CD4-positive, alpha-beta T cell (primary cell): ENCODE measurements at regions not wholly inside any gene's neighbourhood (a gene's known extent, or its start where the extent isn't known, plus 50 kb on each side); places are given as distances from the start of the nearest gene placed in this dataset.
A peak's percentile ranks its signal among the peaks of the same experiment; 100 is the strongest.

Source experiments
- ATAC-seq: fragments of 200-7000 bp; cut with Tn5 transposase; one replicate; pipeline ENCODE4 v1.10.0; 2022; ENCODE audit warnings: mild to moderate bottlenecking; ENCODE audit not compliant: poor library complexity
- CTCF ChIA-PET: fragments of 350-600 bp; sonication (Branson Sonifier 250); formaldehyde crosslinking; loops from one replicate; lab custom pipeline; 2021; ENCODE audit warnings: antibody characterized with exemption, inconsistent platforms; lab: Charles Lee
- POLR2A ChIA-PET: fragments of 350-600 bp; sonication (Branson Sonifier 250); formaldehyde crosslinking; loops from one replicate; lab custom pipeline; 2021; ENCODE audit warnings: antibody characterized with exemption, inconsistent platforms; lab: Charles Lee
- DNase-seq, 14 experiments: peaks; one replicate each; pipeline ENCODE4 v3.0.0-alpha.2; 2013 to 2020; ENCODE audit warnings: mixed read lengths in 2 of 14
- H3K27ac ChIP-seq, 2 donors: one replicate each; pipeline versions ENCODE4 v1.5.1 to v1.7.0; 2013; ENCODE audit warnings: low read length in 2 of 2, low read depth in 1 of 2, mild to moderate bottlenecking in 1 of 2
- H3K27me3 ChIP-seq, 2 experiments: 1 replicate in 1 of 2; 2 replicates in 1 of 2; pipeline versions ENCODE4 v1.6.1 to v1.7.0; 2013; ENCODE audit warnings: low read length in 2 of 2, control low read depth in 1 of 2, mild to moderate bottlenecking in 1 of 2, moderate library complexity in 1 of 2; ENCODE audit not compliant: insufficient read depth in 2 of 2, control insufficient read depth in 1 of 2
- H3K36me3 ChIP-seq: one replicate; pipeline ENCODE4 v1.6.1; 2013; ENCODE audit warnings: low read length, control low read depth; ENCODE audit not compliant: insufficient read depth
- H3K4me1 ChIP-seq: one replicate; pipeline ENCODE4 v1.6.1; 2013; ENCODE audit warnings: low read length, control low read depth; ENCODE audit not compliant: insufficient read depth
- H3K4me3 ChIP-seq: one replicate; pipeline ENCODE4 v1.5.1; 2013; ENCODE audit warnings: mild to moderate bottlenecking, low read length, moderate library complexity
- H3K9me3 ChIP-seq, 2 experiments: 1 replicate in 1 of 2; 2 replicates in 1 of 2; pipeline versions ENCODE4 v1.6.1 to v1.7.0; 2013; ENCODE audit warnings: low read length in 2 of 2, mild to moderate bottlenecking in 2 of 2, control low read depth in 1 of 2, moderate library complexity in 1 of 2; ENCODE audit not compliant: control insufficient read depth in 1 of 2, insufficient read depth in 1 of 2
- H3K27ac Mint-ChIP-seq: one replicate; pipeline ENCODE4 v1.8.0; 2020; ENCODE audit warnings: mixed read lengths
- H3K27me3 Mint-ChIP-seq: one replicate; pipeline ENCODE4 v1.8.0; 2021; ENCODE audit warnings: mixed read lengths
- H3K36me3 Mint-ChIP-seq: one replicate; pipeline ENCODE4 v1.8.0; 2021; ENCODE audit warnings: low read depth, mixed read lengths
- H3K4me1 Mint-ChIP-seq: one replicate; pipeline ENCODE4 v1.8.0; 2021; ENCODE audit warnings: low read depth, mixed read lengths
- H3K4me3 Mint-ChIP-seq: one replicate; pipeline ENCODE4 v1.8.0; 2020; ENCODE audit warnings: mild to moderate bottlenecking, mixed read lengths
- H3K9me3 Mint-ChIP-seq: one replicate; pipeline ENCODE4 v1.8.0; 2020; ENCODE audit warnings: mixed read lengths
- intact Hi-C, 2 experiments: fragments of 100-400 bp; cut with DNase I in 1 of 2; cut with micrococcal nuclease in 1 of 2; formaldehyde crosslinking; loops; one replicate each; pipeline versions ENCODE4 v1.15.1 to v1.9.0; 2023 to 2025; cut with DNase I, micrococcal nuclease
- TF ChIP-seq, protein P1 (sequence below): fragments of 200-600 bp; IDR thresholded peaks from one replicate; pipeline ENCODE4 v1.8.0; 2022; ENCODE audit warnings: antibody characterized with exemption, mild to moderate bottlenecking

DNA sequence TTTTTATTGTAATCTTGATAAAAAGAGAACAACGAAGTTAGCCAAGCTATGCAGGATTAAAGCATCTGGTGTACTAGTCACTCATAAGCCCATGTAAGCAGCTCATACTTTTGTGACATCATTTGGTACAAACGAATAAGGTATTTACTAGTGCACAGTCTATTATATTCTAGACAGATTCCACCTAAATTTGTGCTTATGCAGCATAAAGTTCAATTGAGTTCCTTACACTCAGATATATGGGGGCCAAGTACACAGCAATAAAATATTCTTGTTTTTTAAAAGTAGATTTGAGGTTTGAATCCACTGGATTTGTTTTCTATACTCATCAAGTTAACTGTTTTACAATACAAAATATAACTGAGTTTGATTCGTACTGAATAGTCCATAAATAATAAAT is 1621.2 kb downstream of the MAT2B start:
- DNase-seq (no peak), ATAC-seq (no peak)
- H3K4me3 Mint-ChIP-seq: no peak overlapping the region
- ChIA-PET CTCF (no interaction called here), POLR2A (no interaction called here)
- no peak overlapping the region for H3K27ac ChIP-seq
- peaks cover 0 to 12% of the 10 kb centered on the region in 2 experiments for H3K9me3 ChIP-seq
- intact Hi-C loops: no loop called here
- peaks cover 5% of the 10 kb centered on the region for H3K9me3 Mint-ChIP-seq
- no peaks in the 10 kb centered on the region for H3K27me3 Mint-ChIP-seq
- no peak overlapping the region for H3K27ac Mint-ChIP-seq
- H3K4me3 ChIP-seq: no peak overlapping the region
- H3K27me3 ChIP-seq: no peaks in the 10 kb centered on the region
- H3K4me1 ChIP-seq: no peaks in the 10 kb centered on the region
- no peaks in the 10 kb centered on the region for H3K4me1 Mint-ChIP-seq
- no peaks in the 10 kb centered on the region for H3K36me3 Mint-ChIP-seq
- TF ChIP-seq, protein P1, sequence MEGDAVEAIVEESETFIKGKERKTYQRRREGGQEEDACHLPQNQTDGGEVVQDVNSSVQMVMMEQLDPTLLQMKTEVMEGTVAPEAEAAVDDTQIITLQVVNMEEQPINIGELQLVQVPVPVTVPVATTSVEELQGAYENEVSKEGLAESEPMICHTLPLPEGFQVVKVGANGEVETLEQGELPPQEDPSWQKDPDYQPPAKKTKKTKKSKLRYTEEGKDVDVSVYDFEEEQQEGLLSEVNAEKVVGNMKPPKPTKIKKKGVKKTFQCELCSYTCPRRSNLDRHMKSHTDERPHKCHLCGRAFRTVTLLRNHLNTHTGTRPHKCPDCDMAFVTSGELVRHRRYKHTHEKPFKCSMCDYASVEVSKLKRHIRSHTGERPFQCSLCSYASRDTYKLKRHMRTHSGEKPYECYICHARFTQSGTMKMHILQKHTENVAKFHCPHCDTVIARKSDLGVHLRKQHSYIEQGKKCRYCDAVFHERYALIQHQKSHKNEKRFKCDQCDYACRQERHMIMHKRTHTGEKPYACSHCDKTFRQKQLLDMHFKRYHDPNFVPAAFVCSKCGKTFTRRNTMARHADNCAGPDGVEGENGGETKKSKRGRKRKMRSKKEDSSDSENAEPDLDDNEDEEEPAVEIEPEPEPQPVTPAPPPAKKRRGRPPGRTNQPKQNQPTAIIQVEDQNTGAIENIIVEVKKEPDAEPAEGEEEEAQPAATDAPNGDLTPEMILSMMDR: no peak
- no peaks in the 10 kb centered on the region for H3K36me3 ChIP-seq

DNA sequence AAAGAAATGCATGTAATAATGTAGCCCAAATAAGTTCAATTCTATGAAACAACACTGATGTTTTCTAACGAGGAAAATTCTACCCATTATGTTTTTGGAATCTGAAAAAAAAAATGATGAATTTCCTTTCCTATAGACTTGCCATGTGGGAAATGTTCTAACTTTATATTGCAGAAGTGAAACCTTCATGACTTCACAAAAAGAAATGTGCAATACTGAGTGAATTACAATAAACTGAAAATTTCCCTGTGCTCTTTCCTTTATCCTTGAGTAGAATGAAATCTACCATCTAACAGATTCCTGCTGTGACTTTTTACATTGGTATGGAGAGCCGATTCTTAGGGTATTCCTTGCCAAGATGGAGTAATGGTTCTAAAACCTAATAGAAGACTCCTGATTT is 1622.5 kb downstream of the MAT2B start:
- Histone ChIP-seq H3K27me3 (no peaks in the 10 kb centered on the region), H3K4me3 (no peak overlapping the region), H3K4me1 (no peaks in the 10 kb centered on the region), H3K27ac (no peak overlapping the region), H3K36me3 (no peaks in the 10 kb centered on the region), H3K9me3 (peaks cover 0 to 12% of the 10 kb centered on the region in 2 experiments)
- intact Hi-C loops: no loop called here
- DNase-seq (peak in 2 of 14 experiments; percentile 7), ATAC-seq (no peak)
- Mint-ChIP-seq H3K4me1 (no peaks in the 10 kb centered on the region), H3K27ac (no peak overlapping the region), H3K27me3 (no peaks in the 10 kb centered on the region), H3K4me3 (no peak overlapping the region), H3K36me3 (no peaks in the 10 kb centered on the region), H3K9me3 (peaks cover 5% of the 10 kb centered on the region)
- CTCF ChIA-PET: no interaction called here
- POLR2A ChIA-PET: no interaction called here
- TF ChIP-seq, protein P1: no peak

DNA sequence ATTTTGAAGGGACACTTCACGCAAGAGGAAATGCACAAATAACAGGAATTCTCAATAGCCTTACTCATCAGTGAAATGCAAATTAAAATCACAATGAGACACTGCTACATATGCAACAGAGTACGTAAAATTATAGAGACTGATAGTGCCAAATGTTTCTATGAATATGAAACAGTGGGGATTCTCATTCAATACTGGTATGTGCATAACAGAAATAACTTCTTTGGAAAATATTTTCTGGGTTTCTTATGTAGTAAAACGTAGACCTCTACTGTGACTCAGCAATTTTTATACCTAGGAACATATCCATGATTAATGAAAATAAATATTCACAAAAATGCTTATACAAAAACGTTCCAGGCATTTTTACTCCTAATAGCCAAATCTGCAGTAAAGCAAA is 1625.2 kb downstream of the MAT2B start:
- ChIA-PET CTCF (no interaction called here), POLR2A (no interaction called here)
- ATAC-seq (no peak), DNase-seq (no peak)
- Histone ChIP-seq H3K4me3 (no peak overlapping the region), H3K9me3 (peaks cover 0 to 8% of the 10 kb centered on the region in 2 experiments), H3K27me3 (no peaks in the 10 kb centered on the region), H3K27ac (no peak overlapping the region), H3K36me3 (no peaks in the 10 kb centered on the region), H3K4me1 (no peaks in the 10 kb centered on the region)
- intact Hi-C loops: no loop called here
- H3K4me1 Mint-ChIP-seq: no peaks in the 10 kb centered on the region
- no peaks in the 10 kb centered on the region for H3K36me3 Mint-ChIP-seq
- H3K9me3 Mint-ChIP-seq: peaks cover 7% of the 10 kb centered on the region
- no peaks in the 10 kb centered on the region for H3K27me3 Mint-ChIP-seq
- H3K27ac Mint-ChIP-seq: no peak overlapping the region
- H3K4me3 Mint-ChIP-seq: no peak overlapping the region
- TF ChIP-seq, protein P1: no peak
